GM06990 (cell line): ENCODE measurements at regions not wholly inside any gene's neighbourhood (a gene's known extent, or its start where the extent isn't known, plus 50 kb on each side); places are given as distances from the start of the nearest gene placed in this dataset.

ENCODE experiments used
- DNase-seq: peaks from one replicate; pipeline ENCODE4 v3.0.0-alpha.2; 2011; ENCODE audit not compliant: insufficient read length; ENCODE audit errors: extremely low read depth
- H3K27me3 ChIP-seq: replicated peaks from 2 replicates; pipeline ENCODE4 v1.6.0; 2011; ENCODE audit warnings: low read length; ENCODE audit not compliant: control insufficient read depth, insufficient read depth
- H3K36me3 ChIP-seq: 2 replicates; pipeline ENCODE4 v1.5.1; 2011; ENCODE audit warnings: low read length; ENCODE audit not compliant: control insufficient read depth, insufficient read depth
- H3K4me3 ChIP-seq: replicated peaks from 2 replicates; pipeline ENCODE4 v1.5.1; 2011; ENCODE audit warnings: low read depth, mild to moderate bottlenecking, control low read depth, low read length
- CTCF ChIP-seq: IDR thresholded peaks from 2 replicates; pipeline ENCODE4 v1.5.1; 2011; ENCODE audit warnings: low read length, control low read depth, mild to moderate bottlenecking, inconsistent platforms; ENCODE audit not compliant: insufficient read depth, poor library complexity, severe bottlenecking

DNA sequence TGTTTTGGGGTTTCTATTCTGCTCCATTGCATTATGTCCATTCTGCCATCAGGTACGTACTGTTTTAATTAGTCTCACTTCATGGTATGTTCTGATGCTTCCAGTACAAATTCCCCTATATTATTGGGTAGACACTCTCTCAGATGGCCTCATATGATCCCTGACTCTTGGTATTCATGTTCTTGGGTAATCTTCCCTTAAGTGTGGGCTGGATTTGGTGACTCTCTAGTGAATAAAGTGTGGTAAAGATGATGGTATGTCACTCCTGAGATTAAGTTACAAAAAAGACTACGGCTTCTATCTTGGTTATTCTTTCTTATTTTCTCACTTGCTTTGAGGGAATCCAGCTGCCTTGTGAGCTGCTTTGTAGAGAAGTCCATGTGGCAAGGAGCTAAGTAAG, 89.6 kb upstream of the TBC1D5 start:
- H3K4me3 ChIP-seq = no peak overlapping the region
- TF ChIP-seq CTCF = no peak
- no peak for DNase-seq
- no peaks in the 10 kb centered on the region for H3K27me3 ChIP-seq
- no peaks in the 10 kb centered on the region for H3K36me3 ChIP-seq

DNA sequence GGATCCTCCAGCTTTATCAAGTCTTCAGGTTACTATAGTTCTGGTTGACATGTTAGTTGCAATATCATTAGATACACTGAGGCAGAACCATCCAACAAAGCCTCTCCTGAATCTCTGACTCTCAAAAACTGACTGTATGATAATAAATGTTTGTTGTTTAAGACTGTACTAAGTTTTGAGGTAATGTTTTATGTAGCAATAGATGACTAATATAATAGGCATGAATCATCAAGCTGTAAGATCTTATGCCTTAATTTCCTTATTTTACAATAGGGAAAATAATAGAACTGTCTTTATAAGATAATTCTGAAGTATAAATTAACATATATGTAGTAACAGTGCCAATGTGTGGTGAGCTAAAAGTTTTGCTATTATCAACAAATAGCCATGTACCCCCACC, 88.9 kb upstream of the TBC1D5 start:
- no peak for TF ChIP-seq CTCF
- Histone ChIP-seq H3K4me3 (no peak overlapping the region), H3K27me3 (no peaks in the 10 kb centered on the region), H3K36me3 (no peaks in the 10 kb centered on the region)
- no peak for DNase-seq

DNA sequence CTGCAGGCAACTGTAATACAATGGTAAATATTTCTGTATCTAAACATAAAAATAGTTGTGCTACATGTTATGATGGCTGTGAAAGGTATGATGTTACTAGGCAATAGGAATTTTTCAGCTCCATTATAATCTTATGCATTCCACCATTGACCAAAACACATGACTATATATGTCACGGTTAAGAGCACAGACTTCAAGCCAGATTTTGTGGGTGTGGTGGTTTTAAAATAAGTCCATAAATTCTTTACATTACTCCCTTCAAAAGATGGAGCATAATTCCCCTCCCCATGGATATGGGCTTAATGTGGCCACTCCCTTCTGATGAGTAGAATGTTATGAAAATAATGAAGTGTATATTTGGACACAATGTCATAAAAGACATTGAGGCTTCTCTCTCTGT, 88.4 kb upstream of the TBC1D5 start:
- H3K4me3 ChIP-seq = no peak overlapping the region
- H3K36me3 ChIP-seq = no peaks in the 10 kb centered on the region
- H3K27me3 ChIP-seq = no peaks in the 10 kb centered on the region
- TF ChIP-seq CTCF = no peak
- no peak for DNase-seq

- no peaks in the 10 kb centered on the region for H3K36me3 ChIP-seq
- H3K27me3 ChIP-seq = no peaks in the 10 kb centered on the region
- no peak overlapping the region for H3K4me3 ChIP-seq
- TF ChIP-seq CTCF = no peak
- no peak for DNase-seq
Measured at GRCh38 chr3:17828388-17828787, 86.0 kb upstream of the TBC1D5 start.

DNA sequence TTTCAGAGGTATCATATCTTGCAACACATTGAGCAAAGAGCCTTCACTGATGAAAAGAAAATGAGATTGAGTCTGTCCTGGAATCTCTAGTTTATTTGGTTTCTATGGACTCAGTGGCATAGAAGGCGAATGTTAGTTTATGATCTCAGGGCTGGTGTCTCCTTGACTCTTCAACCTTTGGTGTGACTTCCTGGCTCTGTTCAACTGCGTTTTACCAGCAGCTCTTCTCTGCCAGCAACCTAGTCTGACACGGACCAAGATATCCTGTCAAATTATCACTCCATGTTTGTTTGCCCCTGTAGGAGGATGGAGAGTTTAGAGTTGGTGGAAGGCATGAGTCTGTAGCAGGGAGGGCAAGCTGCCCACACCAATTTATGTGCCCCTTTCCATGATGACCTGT, 82.9 kb upstream of the TBC1D5 start:
- DNase-seq = no peak
- Histone ChIP-seq H3K36me3 (no peaks in the 10 kb centered on the region), H3K27me3 (no peaks in the 10 kb centered on the region; the same call in 1 of the 2 replicates), H3K4me3 (no peak overlapping the region)
- TF ChIP-seq CTCF = no peak

DNA sequence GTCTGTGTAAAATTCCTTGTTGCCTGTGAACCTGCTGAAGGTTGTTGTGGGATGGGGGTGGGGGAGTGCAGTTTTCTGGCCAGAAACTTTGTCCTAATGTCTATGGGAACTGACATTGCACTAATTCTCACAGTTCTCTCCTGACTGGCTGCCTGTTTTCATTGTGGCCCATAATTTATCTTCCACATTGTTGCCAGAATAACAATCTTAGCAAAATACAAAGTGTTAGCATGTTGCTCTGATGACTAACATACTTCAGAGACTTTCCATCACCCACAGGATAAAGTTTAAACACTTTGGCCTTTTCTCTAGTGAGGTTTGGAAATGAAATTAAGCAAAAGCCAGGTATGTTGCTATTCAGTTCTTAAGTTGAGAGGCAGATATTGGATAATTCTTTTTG, 81.4 kb upstream of the TBC1D5 start:
- no peaks in the 10 kb centered on the region; the same call in 1 of the 2 replicates for H3K27me3 ChIP-seq
- H3K4me3 ChIP-seq = no peak overlapping the region
- no peak for DNase-seq
- no peaks in the 10 kb centered on the region for H3K36me3 ChIP-seq
- TF ChIP-seq CTCF = no peak
